ENCODE measurements at regions not wholly inside any gene's neighbourhood (a gene's known extent, or its start where the extent isn't known, plus 50 kb on each side); places are given as distances from the start of the nearest gene placed in this dataset.

- H3K27ac ChIP-seq: no peak overlapping the region
- no peak for ATAC-seq (ENCODE audit: low FRiP score in 2 of 2)
- no peaks in the 10 kb centered on the region for H3K36me3 ChIP-seq
- H3K4me3 ChIP-seq: no peak overlapping the region
- no peak for TF ChIP-seq EP300 (IDR thresholded peaks at IDR 0.05)
- TF ChIP-seq POLR2AphosphoS5 (IDR thresholded peaks at IDR 0.05): no peak
- no peak for TF ChIP-seq POLR2A (IDR thresholded peaks at IDR 0.05)
- TF ChIP-seq CTCF (IDR thresholded peaks at IDR 0.05): no peak
- DNase-seq: no peak
- H3K9me3 ChIP-seq: no peaks in the 10 kb centered on the region
- H3K27me3 ChIP-seq: no peaks in the 10 kb centered on the region
- no peaks in the 10 kb centered on the region for H3K4me1 ChIP-seq
These were observed 71.7 kb upstream of the PRMT6 start for GRCh38 chr1:106984801-106985200.

GRCh38 chr1:106986603-106987002 is 69.9 kb upstream of the PRMT6 start:
- Histone ChIP-seq H3K36me3 (no peaks in the 10 kb centered on the region), H3K4me3 (no peak overlapping the region), H3K27ac (no peak overlapping the region), H3K9me3 (no peaks in the 10 kb centered on the region), H3K27me3 (no peaks in the 10 kb centered on the region), H3K4me1 (no peaks in the 10 kb centered on the region)
- TF ChIP-seq POLR2A (IDR thresholded peaks at IDR 0.05): no peak
- TF ChIP-seq POLR2AphosphoS5 (IDR thresholded peaks at IDR 0.05): no peak
- no peak for TF ChIP-seq CTCF (IDR thresholded peaks at IDR 0.05)
- no peak for TF ChIP-seq EP300 (IDR thresholded peaks at IDR 0.05)
- ATAC-seq (ENCODE audit: low FRiP score in 2 of 2) (no peak), DNase-seq (no peak)

GRCh38 chr1:106995970-106996369 is 60.5 kb upstream of the PRMT6 start:
- no peak for ATAC-seq (ENCODE audit: low FRiP score in 2 of 2)
- TF ChIP-seq POLR2A (IDR thresholded peaks at IDR 0.05) (no peak), EP300 (IDR thresholded peaks at IDR 0.05) (no peak), POLR2AphosphoS5 (IDR thresholded peaks at IDR 0.05) (no peak), CTCF (IDR thresholded peaks at IDR 0.05) (no peak)

GRCh38 chr1:106998431-106999002 is 58.0 kb upstream of the PRMT6 start:
- Histone ChIP-seq H3K27ac (no peak overlapping the region), H3K36me3 (no peaks in the 10 kb centered on the region), H3K4me3 (no peak overlapping the region), H3K4me1 (no peaks in the 10 kb centered on the region), H3K27me3 (no peaks in the 10 kb centered on the region), H3K9me3 (no peaks in the 10 kb centered on the region)
- TF ChIP-seq EP300 (IDR thresholded peaks at IDR 0.05) (no peak), POLR2A (IDR thresholded peaks at IDR 0.05) (no peak), POLR2AphosphoS5 (IDR thresholded peaks at IDR 0.05) (no peak), CTCF (IDR thresholded peaks at IDR 0.05) (no peak)
- ATAC-seq (ENCODE audit: low FRiP score in 2 of 2): no peak
- WGBS, 2 donors: 73 to 89% methylated on average over 3 of the region's 3 CpGs
- no peak for DNase-seq

More at GRCh38 chr1:106995970-106996369, 60.5 kb upstream of the PRMT6 start:
- no peaks in the 10 kb centered on the region for H3K27me3 ChIP-seq
- H3K4me1 ChIP-seq: no peaks in the 10 kb centered on the region
- H3K9me3 ChIP-seq: no peaks in the 10 kb centered on the region
- no peak overlapping the region for H3K4me3 ChIP-seq
- H3K36me3 ChIP-seq: no peaks in the 10 kb centered on the region
- H3K27ac ChIP-seq: no peak overlapping the region
- no peak for DNase-seq

- 70 to 82% methylated on average over 2 of the region's 2 CpGs for WGBS, 2 donors
- H3K36me3 ChIP-seq: no peaks in the 10 kb centered on the region
- H3K4me3 ChIP-seq: no peak overlapping the region
- no peaks in the 10 kb centered on the region for H3K27me3 ChIP-seq
- no peaks in the 10 kb centered on the region for H3K9me3 ChIP-seq
- no peaks in the 10 kb centered on the region for H3K4me1 ChIP-seq
- no peak for ATAC-seq (ENCODE audit: low FRiP score in 2 of 2)
- no peak for TF ChIP-seq POLR2A (IDR thresholded peaks at IDR 0.05)
- no peak for DNase-seq
- no peak overlapping the region for H3K27ac ChIP-seq
These were observed 55.6 kb upstream of the PRMT6 start for GRCh38 chr1:107000902-107001301.
